Fibroblast of the aortic adventitia (primary cell): ENCODE measurements at regions not wholly inside any gene's neighbourhood (a gene's known extent, or its start where the extent isn't known, plus 50 kb on each side); places are given as distances from the start of the nearest gene placed in this dataset.
A peak's percentile ranks its signal among the peaks of the same experiment; 100 is the strongest.
"Not testable (repeated sequence)": the region's sequence is repeated elsewhere in the genome, so short reads cannot be mapped to it uniquely, and the experiment has no call there.

ENCODE experiments used
- DNase-seq: peaks from one replicate; pipeline ENCODE4 v3.0.0-alpha.2; 2010; ENCODE audit warnings: low read depth
- H3K4me3 ChIP-seq: 2 replicates; pipeline ENCODE4 v1.5.1; 2011; ENCODE audit warnings: low read depth, mild to moderate bottlenecking, control low read depth, low read length, moderate library complexity
- CTCF ChIP-seq: IDR thresholded peaks from 2 replicates; pipeline ENCODE4 v1.5.1; 2011; ENCODE audit warnings: mild to moderate bottlenecking, low read length, control low read depth, inconsistent platforms; ENCODE audit not compliant: insufficient read depth

- H3K4me3 ChIP-seq = no peak overlapping the region
- TF ChIP-seq CTCF = no peak
- peak; percentile 97 for DNase-seq
Observed at GRCh38 chr5:33105521-33105941, 335.2 kb upstream of the TARS1 start.

- not testable (repeated sequence) for H3K4me3 ChIP-seq
- DNase-seq = peak; percentile 63
Observed at GRCh38 chr5:33110496-33110895, 330.3 kb upstream of the TARS1 start.

- DNase-seq = no peak
- TF ChIP-seq CTCF = no peak
- H3K4me3 ChIP-seq = no peak overlapping the region
Observed at GRCh38 chr5:33114361-33114760, 326.4 kb upstream of the TARS1 start.

GRCh38 chr5:33115467-33115866 is 325.3 kb upstream of the TARS1 start:
- no peak for DNase-seq
- H3K4me3 ChIP-seq = no peak overlapping the region
- no peak for TF ChIP-seq CTCF

GRCh38 chr5:33118761-33119415 is 321.9 kb upstream of the TARS1 start:
- no peak for TF ChIP-seq CTCF
- peak; percentile 48 for DNase-seq
- H3K4me3 ChIP-seq = no peak overlapping the region

GRCh38 chr5:33120671-33121070 is 320.1 kb upstream of the TARS1 start:
- peak; percentile 91 for DNase-seq
- TF ChIP-seq CTCF = no peak
- no peak overlapping the region for H3K4me3 ChIP-seq

- no peak for DNase-seq
- no peak for TF ChIP-seq CTCF
Observed at GRCh38 chr5:33129309-33129708, 311.5 kb upstream of the TARS1 start.

More at GRCh38 chr5:33129309-33129708, 311.5 kb upstream of the TARS1 start:
- H3K4me3 ChIP-seq = no peak overlapping the region
